ENCODE measurements at regions not wholly inside any gene's neighbourhood (a gene's known extent, or its start where the extent isn't known, plus 50 kb on each side); places are given as distances from the start of the nearest gene placed in this dataset.

GRCh38 chr3:31312400-31312799 lies 220.3 kb upstream of the STT3B start:
- TF ChIP-seq CTCF (IDR thresholded peaks at IDR 0.05), result no peak
- no peak for TF ChIP-seq POLR2A (IDR thresholded peaks at IDR 0.05)
- TF ChIP-seq EP300 (IDR thresholded peaks at IDR 0.05), result no peak
